C4-2B (cell line): ENCODE measurements at regions not wholly inside any gene's neighbourhood (a gene's known extent, or its start where the extent isn't known, plus 50 kb on each side); places are given as distances from the start of the nearest gene placed in this dataset.
"Not testable (repeated sequence)": the region's sequence is repeated elsewhere in the genome, so short reads cannot be mapped to it uniquely, and the experiment has no call there.

Experiments
- H3K27ac ChIP-seq: fragments of 450-650 bp; 2 replicates; pipeline ENCODE4 v1.5.1; 2017
- CTCF ChIP-seq: fragments of 450-650 bp; conservative IDR thresholded peaks from 2 replicates; pipeline ENCODE4 v1.5.1; 2017; ENCODE audit warnings: mild to moderate bottlenecking
- ZFX ChIP-seq: fragments of 450-650 bp; IDR thresholded peaks from 2 replicates; pipeline ENCODE4 v1.6.1; 2017

- no peak for TF ChIP-seq CTCF
- TF ChIP-seq ZFX, result no peak
- no peak overlapping the region for H3K27ac ChIP-seq
Measured at GRCh38 chr12:102682366-102683289, 202.3 kb upstream of the IGF1 start.

- H3K27ac ChIP-seq, result no peak overlapping the region
- TF ChIP-seq CTCF, result no peak
- TF ChIP-seq ZFX, result no peak
Measured at GRCh38 chr12:102681747-102682146, 201.4 kb upstream of the IGF1 start.

GRCh38 chr12:102681309-102681708 is 200.9 kb upstream of the IGF1 start:
- H3K27ac ChIP-seq, result no peak overlapping the region

GRCh38 chr12:102680304-102680703 is 199.9 kb upstream of the IGF1 start:
- TF ChIP-seq CTCF (no peak), ZFX (no peak)
- H3K27ac ChIP-seq, result no peak overlapping the region

More at GRCh38 chr12:102681309-102681708, 200.9 kb upstream of the IGF1 start:
- TF ChIP-seq ZFX, result no peak
- no peak for TF ChIP-seq CTCF

GRCh38 chr12:102676812-102677211 is 196.4 kb upstream of the IGF1 start:
- H3K27ac ChIP-seq, result no peak overlapping the region
- TF ChIP-seq CTCF (no peak), ZFX (no peak)

GRCh38 chr12:102675672-102676071 is 195.3 kb upstream of the IGF1 start:
- TF ChIP-seq CTCF, result no peak
- TF ChIP-seq ZFX, result no peak
- no peak overlapping the region for H3K27ac ChIP-seq

- no peak overlapping the region for H3K27ac ChIP-seq
- no peak for TF ChIP-seq ZFX
- TF ChIP-seq CTCF, result no peak
Measured at GRCh38 chr12:102673606-102674005, 193.2 kb upstream of the IGF1 start.

- not testable (repeated sequence) for H3K27ac ChIP-seq
Measured at GRCh38 chr12:102672212-102672611, 191.8 kb upstream of the IGF1 start.
